HG02981 (cell line): ENCODE measurements at regions not wholly inside any gene's neighbourhood (a gene's known extent, or its start where the extent isn't known, plus 50 kb on each side); places are given as distances from the start of the nearest gene placed in this dataset.
"Not testable (repeated sequence)": the region's sequence is repeated elsewhere in the genome, so short reads cannot be mapped to it uniquely, and the experiment has no call there.

ENCODE experiments used
- ATAC-seq: cut with Tn5 transposase; IDR thresholded peaks from one replicate; pipeline ENCODE4 v1.9.1; 2021; ENCODE audit warnings: mild to moderate bottlenecking, moderate library complexity; ENCODE audit not compliant: unreplicated experiment

DNA sequence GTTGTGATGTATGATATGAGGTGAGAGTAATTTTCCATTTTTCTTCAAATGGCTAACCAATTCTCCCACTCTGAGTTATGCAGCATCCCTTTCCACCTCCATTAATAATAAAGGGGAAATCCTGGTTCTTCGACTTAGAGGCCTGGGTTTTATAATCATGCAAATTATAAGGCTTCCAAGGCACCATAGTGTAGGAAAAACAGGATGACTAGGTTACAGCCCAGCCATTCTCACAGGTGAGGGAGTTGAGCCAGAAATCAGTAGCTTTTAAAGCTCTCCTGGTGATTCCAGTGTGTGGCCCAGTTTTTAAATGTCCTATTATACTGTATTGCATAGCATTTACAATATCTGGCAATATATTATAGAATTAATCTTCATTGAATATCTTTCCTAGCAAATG, 203.1 kb downstream of the ARHGEF9 start:
- ATAC-seq: no peak

DNA sequence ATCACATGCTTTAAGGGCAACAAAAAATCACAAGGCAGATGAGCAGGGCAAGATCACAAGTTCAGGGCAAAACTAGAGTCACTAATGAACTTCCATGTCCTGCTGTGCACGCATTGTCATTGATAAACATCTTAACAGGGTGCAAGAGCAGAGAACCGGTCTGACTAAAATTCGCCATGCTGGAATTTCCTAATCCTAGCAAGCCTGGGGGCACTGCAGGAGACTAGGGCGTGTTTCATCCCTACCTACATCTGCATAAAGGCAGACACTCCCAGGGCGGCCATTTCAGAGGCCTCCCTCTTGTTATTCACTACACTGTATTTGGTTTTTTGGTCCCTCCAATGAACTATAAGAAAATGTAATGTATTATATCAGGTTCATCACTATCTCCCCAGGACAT, 203.6 kb downstream of the ARHGEF9 start:
- ATAC-seq: no peak

- ATAC-seq: no peak
Observed at GRCh38 chrX:63576533-63576932, 208.5 kb downstream of the ARHGEF9 start.

DNA sequence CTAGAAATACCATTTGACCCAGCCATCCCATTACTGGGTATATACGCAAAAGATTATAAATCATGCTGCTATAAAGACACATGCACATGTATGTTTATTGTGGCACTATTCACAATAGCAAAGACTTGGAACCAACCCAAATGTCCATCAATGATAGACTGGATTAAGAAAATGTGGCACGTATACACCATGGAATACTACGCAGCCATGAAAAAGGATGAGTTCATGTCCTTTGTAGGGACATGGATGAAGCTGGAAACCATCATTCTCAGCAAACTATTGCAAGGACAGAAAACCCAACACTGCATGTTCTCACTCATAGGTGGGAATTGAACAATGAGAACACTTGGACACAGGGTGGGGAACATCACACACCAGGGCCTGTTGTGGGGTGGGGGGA, 209.3 kb downstream of the ARHGEF9 start:
- not testable (repeated sequence) for ATAC-seq

GRCh38 chrX:63566856-63567255, 215.7 kb upstream of the SPIN4 start:
- ATAC-seq: no peak

DNA sequence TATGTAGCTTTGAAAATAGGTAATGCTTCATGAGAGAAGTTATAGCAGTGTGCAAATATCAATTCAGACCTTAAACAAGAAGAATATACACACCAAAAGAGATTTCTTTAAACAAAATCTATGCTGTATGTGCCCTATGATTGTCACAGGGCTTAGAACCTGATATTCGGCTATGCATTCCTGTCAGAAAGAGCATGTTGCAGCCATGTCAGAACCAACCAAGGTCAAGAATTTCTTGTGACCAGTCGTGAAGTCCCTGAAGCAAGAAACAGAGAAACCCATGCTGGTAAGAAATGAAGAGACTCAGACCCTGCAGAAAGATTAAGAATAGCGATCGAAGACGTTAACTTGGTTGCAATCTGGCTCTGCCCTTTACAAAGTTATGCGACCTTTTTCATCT, 210.3 kb upstream of the SPIN4 start:
- no peak for ATAC-seq

- peak; percentile 99 for ATAC-seq
Observed at GRCh38 chrX:63560601-63561218, 209.6 kb upstream of the SPIN4 start.

DNA sequence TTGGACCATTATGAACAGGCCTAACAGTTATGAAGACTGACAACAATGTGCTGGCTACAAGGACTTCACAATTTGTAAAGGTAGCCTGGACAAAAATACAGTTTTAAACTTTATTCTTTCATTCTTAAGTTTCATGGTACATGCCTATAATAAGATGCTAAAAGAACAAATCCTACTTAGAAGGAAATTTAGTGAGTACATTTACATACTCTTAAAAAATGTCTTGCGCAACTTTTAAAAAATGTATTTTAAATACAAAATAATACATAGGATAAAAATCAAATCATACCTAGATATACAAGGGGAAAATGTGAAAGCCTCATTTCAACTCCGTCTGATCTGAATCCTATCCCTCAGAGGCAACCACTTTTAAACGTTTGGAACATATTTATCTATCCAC, 200.7 kb upstream of the SPIN4 start:
- no peak for ATAC-seq

- ATAC-seq: no peak
Observed at GRCh38 chrX:63530654-63531053, 179.5 kb upstream of the SPIN4 start.

- no peak for ATAC-seq
Observed at GRCh38 chrX:63529961-63530360, 178.8 kb upstream of the SPIN4 start.

- no peak for ATAC-seq
Observed at GRCh38 chrX:63526863-63527262, 175.7 kb upstream of the SPIN4 start.

DNA sequence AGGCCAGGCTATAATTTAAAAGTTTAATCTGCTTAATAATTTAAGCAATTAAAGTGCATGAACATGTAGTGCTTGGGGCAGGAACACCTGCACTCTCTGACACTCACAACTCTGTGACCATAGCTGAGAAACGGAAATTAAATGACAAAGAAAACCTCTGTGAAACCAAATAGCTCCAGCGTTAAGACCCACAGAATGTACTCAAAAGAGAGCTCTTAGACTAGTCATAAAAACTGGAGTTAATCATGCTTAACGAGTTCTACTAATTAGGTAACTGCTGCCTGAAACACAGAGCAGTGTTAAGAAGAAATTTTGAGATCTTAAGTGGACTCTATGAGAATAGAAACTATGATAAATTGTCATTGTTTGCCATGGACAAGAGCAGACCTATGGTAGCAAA, 174.4 kb upstream of the SPIN4 start:
- no peak for ATAC-seq

DNA sequence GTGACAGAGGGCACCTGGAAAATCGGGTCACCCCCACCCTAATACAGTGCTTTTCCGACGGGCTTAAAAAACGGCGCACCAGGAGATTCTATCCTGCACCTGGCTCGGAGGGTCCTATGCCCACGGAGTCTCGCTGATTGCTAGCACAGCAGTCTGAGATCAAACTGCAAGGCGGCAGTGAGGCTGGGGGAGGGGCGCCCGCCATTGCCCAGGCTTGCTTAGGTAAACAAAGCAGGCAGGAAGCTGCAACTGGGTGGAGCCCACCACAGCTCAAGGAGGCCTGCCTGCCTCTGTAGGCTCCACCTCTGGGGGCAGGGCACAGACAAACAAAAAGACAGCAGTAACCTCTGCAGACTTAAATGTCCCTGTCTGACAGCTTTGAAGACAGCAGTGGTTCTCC, 168.2 kb upstream of the SPIN4 start:
- not testable (repeated sequence) for ATAC-seq

GRCh38 chrX:63514569-63515080, 163.5 kb upstream of the SPIN4 start:
- no peak for ATAC-seq

- ATAC-seq: no peak
Observed at GRCh38 chrX:63513825-63514568, 162.9 kb upstream of the SPIN4 start.

DNA sequence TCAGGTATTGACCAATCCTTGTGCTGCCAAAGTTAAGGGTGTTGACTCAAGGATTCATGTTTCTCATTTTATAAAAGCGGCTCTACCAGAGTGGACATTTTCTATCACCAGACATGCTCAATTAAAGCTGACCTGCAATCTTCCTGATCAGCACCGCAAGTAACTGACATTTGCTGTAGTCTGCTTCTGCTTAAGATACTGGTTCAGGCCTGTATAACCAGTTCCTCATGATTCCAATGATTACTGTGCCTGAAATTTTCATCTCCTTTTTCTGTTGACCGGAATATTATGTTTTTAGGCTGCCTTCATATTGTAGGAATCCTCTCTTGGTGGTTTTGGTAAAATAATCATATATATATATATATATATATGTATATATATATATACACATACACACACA, 160.2 kb upstream of the SPIN4 start:
- ATAC-seq: no peak

DNA sequence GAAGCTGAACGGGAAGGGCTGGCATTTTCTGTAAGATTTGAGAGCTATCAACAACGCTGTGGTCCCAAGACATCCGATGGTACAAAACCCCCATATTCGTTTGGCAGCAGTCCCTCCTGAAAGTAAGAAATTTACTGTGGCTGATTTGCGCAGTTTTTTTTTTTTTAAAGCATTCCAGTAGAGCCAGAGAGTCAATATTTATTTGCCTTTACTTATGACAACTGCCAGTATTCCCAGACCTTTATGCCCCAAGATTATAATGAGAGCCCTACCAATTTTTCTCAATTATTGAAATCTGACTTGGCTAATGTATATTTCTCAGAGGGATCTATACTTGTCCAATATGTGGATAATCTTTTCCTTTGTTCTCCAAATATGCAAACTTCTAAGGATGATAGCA, 157.5 kb upstream of the SPIN4 start:
- ATAC-seq: no peak

- ATAC-seq: no peak
Observed at GRCh38 chrX:63506320-63506719, 155.2 kb upstream of the SPIN4 start.

DNA sequence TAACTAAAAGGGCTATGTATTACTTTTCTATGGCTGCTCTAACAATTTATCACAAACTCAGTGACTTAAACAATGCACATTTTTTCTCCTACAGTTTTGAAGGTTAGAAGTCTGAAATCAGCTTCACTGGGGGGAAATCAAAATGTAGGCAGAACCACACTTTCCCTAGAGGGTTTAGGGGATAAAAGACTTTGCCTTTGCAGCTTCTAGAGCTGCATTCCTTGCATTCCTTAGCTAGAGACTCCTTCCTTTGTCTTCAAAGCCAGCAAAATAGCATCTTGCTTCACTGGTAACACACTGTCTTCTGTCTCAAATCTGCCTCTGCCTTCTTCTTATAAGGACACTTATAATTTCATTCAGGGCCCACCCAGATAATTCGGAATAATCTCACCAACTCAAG, 152.4 kb upstream of the SPIN4 start:
- no peak for ATAC-seq

DNA sequence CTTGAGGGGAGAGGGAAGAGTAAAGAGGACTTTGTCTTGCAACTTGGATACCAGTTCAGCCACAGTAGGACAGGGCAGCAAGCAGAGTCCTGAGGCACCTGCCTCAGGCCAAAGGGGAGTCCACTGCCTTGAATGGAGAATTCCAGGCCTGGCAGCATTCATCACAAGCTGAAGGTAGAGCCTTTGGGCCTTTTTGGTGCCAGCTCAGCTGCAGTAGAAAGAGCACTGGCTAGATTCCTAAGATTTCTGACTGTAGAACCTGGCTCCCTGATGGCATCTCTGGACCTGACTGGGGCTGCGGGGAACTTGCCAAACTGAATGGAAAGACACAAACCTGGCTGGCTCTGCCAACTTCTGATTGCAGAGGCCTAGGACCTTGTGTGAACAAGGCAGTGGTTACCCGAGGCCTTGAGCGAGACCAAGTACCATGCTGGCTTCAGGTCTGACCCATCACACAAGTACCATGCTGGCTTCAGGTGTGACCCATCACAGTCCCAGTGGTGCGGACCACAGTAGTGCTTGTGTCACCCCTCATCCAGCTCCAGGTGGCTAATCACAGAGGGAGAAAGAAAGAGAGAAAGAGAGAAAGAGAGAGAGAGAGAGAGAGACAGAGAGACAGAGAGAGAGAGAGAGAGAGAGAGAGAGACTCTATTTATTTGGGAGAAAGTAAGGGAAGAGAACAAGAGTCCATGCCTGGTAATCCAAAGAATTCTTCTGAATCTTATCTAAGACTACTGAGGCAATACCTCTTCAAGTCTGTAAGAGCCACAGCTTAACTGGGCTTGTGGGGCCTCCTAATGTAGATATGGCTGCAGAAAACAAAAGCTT, 137.6 kb upstream of the SPIN4 start:
- ATAC-seq: no peak

DNA sequence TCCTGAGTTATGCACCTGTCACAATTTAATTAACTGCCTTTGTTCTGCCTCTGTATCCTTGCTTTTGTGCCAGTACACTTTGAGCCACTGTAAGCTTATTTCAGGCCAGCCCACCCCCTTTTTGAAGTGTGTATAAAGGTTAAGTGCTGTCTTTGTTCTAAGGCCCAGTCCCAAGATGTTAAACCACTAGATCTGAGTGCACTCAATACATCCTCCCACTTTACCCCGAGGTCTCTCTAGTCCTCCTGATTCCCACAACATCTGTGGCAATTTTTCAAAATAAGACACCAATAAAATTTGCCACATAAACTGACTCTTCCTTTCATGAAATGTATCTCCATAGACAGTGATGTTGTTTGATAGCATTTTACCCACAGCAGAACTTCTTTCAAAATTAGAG, 124.1 kb upstream of the SPIN4 start:
- ATAC-seq: no peak

- no peak for ATAC-seq
Observed at GRCh38 chrX:63471004-63471403, 119.9 kb upstream of the SPIN4 start.
